Hematopoietic multipotent progenitor cell treated with erythropoietin and hydrocortisone succinate and interleukin-3 and kit ligand, for 8 days (in vitro differentiated cells): ENCODE measurements at regions not wholly inside any gene's neighbourhood (a gene's known extent, or its start where the extent isn't known, plus 50 kb on each side); places are given as distances from the start of the nearest gene placed in this dataset.
"Not testable (repeated sequence)": the region's sequence is repeated elsewhere in the genome, so short reads cannot be mapped to it uniquely, and the experiment has no call there.

Source experiments
- DNase-seq: peaks from one replicate; pipeline ENCODE4 v3.0.0-alpha.2; 2015

GRCh38 chr11:39668640-39669039, 1790.8 kb downstream of the LRRC4C start:
- no peak for DNase-seq

- no peak for DNase-seq
Observed at GRCh38 chr11:39664023-39664422, 1795.4 kb downstream of the LRRC4C start.

- DNase-seq = no peak
Observed at GRCh38 chr11:39661890-39662289, 1797.6 kb downstream of the LRRC4C start.

- no peak for DNase-seq
Observed at GRCh38 chr11:39651857-39652461, 1807.5 kb downstream of the LRRC4C start.

GRCh38 chr11:39641751-39642150, 1817.7 kb downstream of the LRRC4C start:
- no peak for DNase-seq

DNA sequence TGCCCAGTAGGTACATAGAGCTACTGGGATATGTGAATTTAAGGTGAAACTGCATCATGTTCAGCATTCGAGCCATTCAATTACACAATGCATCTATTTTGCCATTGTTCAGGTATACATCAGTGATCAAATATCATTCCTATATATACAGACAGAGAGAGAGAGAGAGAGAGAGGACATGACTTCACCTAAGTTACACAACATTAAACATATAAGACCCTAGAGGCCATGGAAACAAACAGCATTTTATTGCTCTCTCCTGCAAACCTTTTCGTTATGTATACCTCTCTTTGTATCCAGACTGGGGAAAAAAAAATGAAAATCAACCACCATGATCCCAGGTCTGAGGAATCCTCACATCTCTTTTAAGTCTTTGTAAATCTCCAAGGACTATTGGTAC, 1829.1 kb downstream of the LRRC4C start:
- DNase-seq = no peak

DNA sequence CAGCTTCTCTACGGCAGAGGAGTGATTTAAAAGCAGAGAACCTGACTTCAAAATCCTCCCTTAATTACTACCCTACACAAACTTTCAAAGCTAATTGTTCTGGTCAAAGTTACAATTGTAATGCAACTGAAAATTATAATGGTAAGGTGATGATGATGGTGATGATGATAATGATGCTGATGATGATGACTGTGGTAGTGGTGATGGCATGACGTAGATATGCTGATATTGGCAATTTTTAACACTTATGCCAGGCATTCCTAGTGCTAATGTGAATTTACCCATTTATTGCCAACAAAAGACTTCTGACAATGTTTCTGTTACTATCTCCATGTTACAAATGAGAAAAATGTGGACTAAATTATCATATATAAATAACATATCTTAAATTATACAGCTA, 1831.1 kb downstream of the LRRC4C start:
- no peak for DNase-seq

- DNase-seq = not testable (repeated sequence)
Observed at GRCh38 chr11:39620309-39620708, 1839.1 kb downstream of the LRRC4C start.

DNA sequence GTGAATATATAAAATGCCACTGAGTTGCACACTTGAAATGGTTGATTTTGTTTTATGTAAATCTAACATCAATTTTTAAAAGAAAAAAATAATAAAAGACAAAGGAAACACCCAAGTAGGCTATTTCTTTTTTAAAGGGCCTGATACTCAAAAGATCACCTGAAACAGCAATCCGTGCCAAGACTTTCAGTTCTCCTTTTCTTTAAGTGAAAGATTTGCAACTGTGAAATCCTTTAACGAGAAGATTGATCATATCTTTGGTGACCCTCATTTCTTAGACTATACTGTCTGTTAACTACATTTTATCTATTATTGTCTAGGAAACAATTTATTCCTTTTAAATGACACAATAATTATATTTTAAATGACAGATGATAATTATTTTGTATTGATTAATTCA, 1841.5 kb downstream of the LRRC4C start:
- DNase-seq = no peak

GRCh38 chr11:39589391-39589790, 1870.1 kb downstream of the LRRC4C start:
- DNase-seq = no peak

DNA sequence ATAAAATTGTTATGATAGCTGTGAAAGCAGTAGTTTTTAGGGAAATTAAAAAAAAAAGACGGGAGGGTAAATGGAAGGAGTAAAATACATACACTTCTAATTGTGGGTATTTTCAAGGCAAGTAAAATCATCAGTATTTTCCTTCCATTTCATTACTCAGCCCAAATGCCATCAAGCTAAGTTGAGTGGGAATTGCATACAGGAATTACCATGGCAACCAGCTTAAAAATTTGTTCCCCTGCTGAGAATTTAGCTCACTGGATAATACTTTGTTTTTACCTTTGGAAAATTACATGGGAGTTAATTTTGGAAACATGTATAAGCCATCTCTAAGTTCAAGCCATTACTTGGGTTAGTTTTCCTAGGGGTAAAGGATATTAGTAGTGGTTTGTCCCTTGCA, 1873.4 kb downstream of the LRRC4C start:
- DNase-seq = no peak

- no peak for DNase-seq
Observed at GRCh38 chr11:39571081-39571480, 1888.4 kb downstream of the LRRC4C start.

GRCh38 chr11:39570526-39570925, 1888.9 kb downstream of the LRRC4C start:
- peak; percentile 14 for DNase-seq

DNA sequence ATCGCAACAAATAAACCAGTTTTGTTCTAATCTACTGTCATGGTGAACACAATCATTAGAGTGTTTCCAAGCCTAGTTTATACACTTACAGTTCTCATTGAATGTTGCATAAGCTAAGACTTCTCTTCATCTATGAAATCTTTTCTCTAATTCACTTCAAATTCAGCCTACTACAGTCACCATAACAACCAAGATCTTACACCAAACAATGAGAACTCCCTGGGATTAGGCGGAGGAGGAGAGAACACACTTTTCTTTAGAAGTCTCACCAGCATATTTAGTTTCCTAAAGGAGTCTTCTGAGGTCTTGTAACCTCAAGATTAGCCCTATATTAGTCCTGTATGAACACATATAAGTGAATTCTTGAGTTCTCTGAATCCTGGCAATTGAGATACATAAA, 1889.7 kb downstream of the LRRC4C start:
- DNase-seq = no peak

DNA sequence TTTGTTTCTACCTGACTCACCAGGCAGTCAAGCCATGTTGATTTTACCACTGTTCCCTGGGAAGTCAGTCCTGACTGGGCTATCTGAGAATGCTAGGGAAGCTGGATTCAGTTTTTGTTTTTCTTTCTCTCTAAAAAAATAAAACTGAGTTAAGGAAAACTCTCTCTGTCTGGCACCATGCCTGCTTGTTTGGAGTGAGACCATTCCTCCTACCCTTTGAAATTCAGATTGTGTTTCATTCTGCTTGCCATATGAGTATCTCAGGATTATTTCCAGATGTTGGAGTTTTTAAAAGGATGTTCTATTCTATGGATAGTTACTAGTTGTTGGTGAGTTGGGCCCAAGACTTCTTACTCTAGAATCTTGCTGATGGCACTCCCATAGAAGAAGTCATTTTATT, 1917.0 kb downstream of the LRRC4C start:
- DNase-seq = no peak

DNA sequence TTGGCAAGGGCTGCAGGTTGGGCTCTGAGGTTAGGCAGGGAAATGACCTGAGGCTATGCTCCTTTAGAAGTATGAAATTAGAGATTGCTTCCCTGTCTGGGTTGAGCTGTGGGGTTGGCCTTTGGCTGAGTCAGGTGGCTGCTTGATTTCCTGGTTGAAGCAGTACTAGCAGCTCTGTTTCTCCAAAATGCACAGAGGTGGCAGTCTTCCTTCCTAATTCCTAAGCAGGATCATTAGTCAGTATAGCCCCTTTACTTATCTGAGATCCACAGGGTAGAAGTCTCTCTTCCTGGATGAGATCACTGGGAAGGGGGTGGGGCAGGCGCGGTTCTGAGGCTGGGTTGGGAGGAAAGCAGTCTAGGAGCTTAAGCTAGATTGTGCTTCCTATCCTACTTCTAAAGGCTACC, 1917.5 kb downstream of the LRRC4C start:
- peak; percentile 2 for DNase-seq

DNA sequence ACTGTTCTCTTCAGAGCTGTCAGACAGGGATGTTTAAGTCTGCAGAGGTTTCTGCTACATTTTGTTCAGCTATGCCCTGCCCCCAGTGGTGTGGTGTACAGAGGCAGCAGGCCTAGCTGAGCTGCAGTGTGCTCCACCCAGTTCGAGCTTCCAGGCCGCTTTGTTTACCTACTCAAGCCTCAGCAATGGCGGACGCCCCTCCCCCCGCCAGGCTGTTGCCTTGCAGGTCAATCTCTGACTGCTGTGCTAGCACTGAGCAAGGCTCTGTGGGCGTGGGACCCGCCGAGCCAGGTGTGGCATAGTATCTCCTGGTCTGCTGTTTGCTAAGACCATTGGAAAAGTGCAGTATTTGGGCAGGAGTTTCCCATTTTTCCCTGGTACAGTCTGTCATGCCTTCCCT, 1923.1 kb downstream of the LRRC4C start:
- DNase-seq = not testable (repeated sequence)
